ENCODE measurements at regions not wholly inside any gene's neighbourhood (a gene's known extent, or its start where the extent isn't known, plus 50 kb on each side); places are given as distances from the start of the nearest gene placed in this dataset.

DNA sequence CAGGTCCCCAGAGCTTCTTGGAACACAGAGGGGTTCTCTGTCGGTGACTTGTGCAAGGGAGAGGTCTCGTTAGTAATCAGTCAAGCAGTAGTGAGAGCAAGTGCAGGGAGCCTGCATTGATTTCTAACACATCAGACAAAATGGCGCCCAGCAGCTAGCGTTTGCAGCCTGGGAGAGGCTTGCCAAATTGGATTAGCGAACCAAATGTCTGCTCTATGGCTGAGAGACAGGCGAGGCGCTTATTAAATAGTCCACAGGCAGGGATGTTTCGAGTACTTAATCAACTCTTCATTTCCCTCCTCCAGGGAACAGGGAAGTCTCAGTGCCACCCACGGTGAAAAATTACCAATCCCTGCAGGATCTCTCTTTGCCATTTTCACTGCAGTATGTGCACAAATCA lies 131.4 kb upstream of the SHB start:
- no peak overlapping the region for H3K4me2 ChIP-seq
- H3K9me2 ChIP-seq (ENCODE audit: insufficient read depth): no peaks in the 10 kb centered on the region
- Mint-ChIP-seq H3K4me3 (no peak overlapping the region), H3K36me3 (ENCODE audit: low read depth) (0 out of 3 replicates have a peak, but pooled peaks cover 3% of the 10 kb centered on the region), H3K4me1 (peaks cover 24% of the 10 kb centered on the region), H3K27ac (no peak overlapping the region), H3K27me3 (ENCODE audit: insufficient read depth, low read depth, poor library complexity) (peaks cover 11% of the 10 kb centered on the region), H3K9me3 (peaks cover 8% of the 10 kb centered on the region; the same call in 2 of the 3 replicates)
- no peaks in the 10 kb centered on the region for H3K79me2 ChIP-seq (replicated peaks; ENCODE audit: insufficient read depth)
- peaks cover 9% of the 10 kb centered on the region for H3K4me1 ChIP-seq (ENCODE audit: insufficient read depth)
- no peaks in the 10 kb centered on the region for H3F3A ChIP-seq (replicated peaks; ENCODE audit: low read depth)
- TF ChIP-seq POLR2AphosphoS5 (IDR thresholded peaks at IDR 0.05; ENCODE audit: low read depth): no peak
- no peak for TF ChIP-seq ZNF462 (CRISPR knock-in tag; IDR thresholded peaks at IDR 0.05)
- no peak for TF ChIP-seq REST (IDR thresholded peaks at IDR 0.05; ENCODE audit: unreplicated experiment)
- no peak for TF ChIP-seq EZH2phosphoT487 (IDR thresholded peaks at IDR 0.05; ENCODE audit: unreplicated experiment)
- no peak for TF ChIP-seq STAT1 (IDR thresholded peaks at IDR 0.05; ENCODE audit: unreplicated experiment)
- no peak for TF ChIP-seq JUNB (IDR thresholded peaks at IDR 0.05; ENCODE audit: unreplicated experiment)
- TF ChIP-seq, protein P1, sequence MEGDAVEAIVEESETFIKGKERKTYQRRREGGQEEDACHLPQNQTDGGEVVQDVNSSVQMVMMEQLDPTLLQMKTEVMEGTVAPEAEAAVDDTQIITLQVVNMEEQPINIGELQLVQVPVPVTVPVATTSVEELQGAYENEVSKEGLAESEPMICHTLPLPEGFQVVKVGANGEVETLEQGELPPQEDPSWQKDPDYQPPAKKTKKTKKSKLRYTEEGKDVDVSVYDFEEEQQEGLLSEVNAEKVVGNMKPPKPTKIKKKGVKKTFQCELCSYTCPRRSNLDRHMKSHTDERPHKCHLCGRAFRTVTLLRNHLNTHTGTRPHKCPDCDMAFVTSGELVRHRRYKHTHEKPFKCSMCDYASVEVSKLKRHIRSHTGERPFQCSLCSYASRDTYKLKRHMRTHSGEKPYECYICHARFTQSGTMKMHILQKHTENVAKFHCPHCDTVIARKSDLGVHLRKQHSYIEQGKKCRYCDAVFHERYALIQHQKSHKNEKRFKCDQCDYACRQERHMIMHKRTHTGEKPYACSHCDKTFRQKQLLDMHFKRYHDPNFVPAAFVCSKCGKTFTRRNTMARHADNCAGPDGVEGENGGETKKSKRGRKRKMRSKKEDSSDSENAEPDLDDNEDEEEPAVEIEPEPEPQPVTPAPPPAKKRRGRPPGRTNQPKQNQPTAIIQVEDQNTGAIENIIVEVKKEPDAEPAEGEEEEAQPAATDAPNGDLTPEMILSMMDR (conservative IDR thresholded peaks at IDR 0.05; ENCODE audit: low read depth in 2 of 2): no peak
- TF ChIP-seq CREB1 (CRISPR knock-in tag; IDR thresholded peaks at IDR 0.05; ENCODE audit: low read depth): no peak
- TF ChIP-seq ZNF114 (CRISPR knock-in tag; IDR thresholded peaks at IDR 0.05): no peak
- no peak for TF ChIP-seq NANOG (IDR thresholded peaks at IDR 0.05; ENCODE audit: borderline replicate concordance)
- TF ChIP-seq, protein P2, sequence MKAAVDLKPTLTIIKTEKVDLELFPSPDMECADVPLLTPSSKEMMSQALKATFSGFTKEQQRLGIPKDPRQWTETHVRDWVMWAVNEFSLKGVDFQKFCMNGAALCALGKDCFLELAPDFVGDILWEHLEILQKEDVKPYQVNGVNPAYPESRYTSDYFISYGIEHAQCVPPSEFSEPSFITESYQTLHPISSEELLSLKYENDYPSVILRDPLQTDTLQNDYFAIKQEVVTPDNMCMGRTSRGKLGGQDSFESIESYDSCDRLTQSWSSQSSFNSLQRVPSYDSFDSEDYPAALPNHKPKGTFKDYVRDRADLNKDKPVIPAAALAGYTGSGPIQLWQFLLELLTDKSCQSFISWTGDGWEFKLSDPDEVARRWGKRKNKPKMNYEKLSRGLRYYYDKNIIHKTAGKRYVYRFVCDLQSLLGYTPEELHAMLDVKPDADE (IDR thresholded peaks at IDR 0.05): no peak
- TF ChIP-seq ZNF331 (CRISPR knock-in tag; IDR thresholded peaks at IDR 0.05; ENCODE audit: low read depth): no peak
- TF ChIP-seq EZH2 (IDR thresholded peaks at IDR 0.05; ENCODE audit: low read depth, unreplicated experiment): no peak
- H3K36me3 ChIP-seq (ENCODE audit: insufficient read depth): no peaks in the 10 kb centered on the region
- no peak overlapping the region for H3K27ac ChIP-seq (ENCODE audit: low read depth)
- H2AFZ ChIP-seq: no peak overlapping the region
- peaks cover 7% of the 10 kb centered on the region; the same call in 1 of the 2 replicates for H3K27me3 ChIP-seq (ENCODE audit: insufficient read depth)
- ATAC-seq (no peak), DNase-seq (ENCODE audit: low spot score) (no peak)
- H3K4me3 ChIP-seq: no peak overlapping the region
- no peaks in the 10 kb centered on the region for H4K20me1 ChIP-seq (replicated peaks; ENCODE audit: insufficient read depth)

All from GM23338 (cell line).